Vagina (tissue), 2 donors: ENCODE measurements at regions not wholly inside any gene's neighbourhood (a gene's known extent, or its start where the extent isn't known, plus 50 kb on each side); places are given as distances from the start of the nearest gene placed in this dataset.

Source experiments
- DNase-seq, 2 donors: peaks; one replicate each; pipeline ENCODE4 v3.0.0-alpha.2; 2017; ENCODE audit errors: extremely low spot score in 2 of 2
- H3K27ac ChIP-seq: fragments of 200-600 bp; sonication (generic); one replicate; pipeline ENCODE4 v1.5.1; 2019
- H3K27me3 ChIP-seq: fragments of 200-600 bp; sonication (generic); one replicate; pipeline ENCODE4 v1.5.1; 2019
- H3K36me3 ChIP-seq, 2 donors: fragments of 200-600 bp; sonication (generic); one replicate each; pipeline ENCODE4 v1.5.1; 2017 to 2019
- H3K4me1 ChIP-seq: fragments of 200-600 bp; sonication (generic); one replicate; pipeline ENCODE4 v1.5.1; 2019
- H3K4me3 ChIP-seq, 2 donors: fragments of 200-600 bp; sonication (generic); 1 replicate in 1 of 2; 2 replicates in 1 of 2; pipeline ENCODE4 v1.5.1; 2016 to 2019
- H3K9me3 ChIP-seq: fragments of 200-600 bp; sonication (generic); one replicate; pipeline ENCODE4 v1.5.1; 2019
- POLR2A ChIP-seq, 2 donors: fragments of 450-650 bp; IDR thresholded peaks; one replicate each; pipeline ENCODE4 v1.6.1; 2017; ENCODE audit warnings: antibody characterized with exemption in 2 of 2, mild to moderate bottlenecking in 2 of 2, moderate library complexity in 2 of 2
- POLR2AphosphoS5 ChIP-seq, 2 donors: sonication (generic); formaldehyde crosslinking; IDR thresholded peaks; one replicate each; pipeline ENCODE4 v1.9.0; 2017; ENCODE audit warnings: antibody characterized with exemption in 2 of 2, mild to moderate bottlenecking in 2 of 2, low read depth in 1 of 2; ENCODE audit not compliant: insufficient read depth in 1 of 2
- intact Hi-C: fragments of 100-400 bp; cut with DNase I; formaldehyde crosslinking; loops from one replicate; pipeline ENCODE4 v1.15.1; 2023
- TF ChIP-seq, protein P1 (sequence below), 3 experiments: fragments of 450-650 bp in 2 of 3; fragments of 200-600 bp in 1 of 3; sonication (generic) in 1 of 3; IDR thresholded peaks; one replicate each; pipeline ENCODE4 v1.5.1; 2017 to 2019; ENCODE audit warnings: antibody characterized with exemption in 3 of 3, mild to moderate bottlenecking in 2 of 3, moderate library complexity in 2 of 3

GRCh38 chr21:20016435-20017005 lies 981.7 kb upstream of the NCAM2 start:
- no peaks in the 10 kb centered on the region for H3K27me3 ChIP-seq
- intact Hi-C loops = no loop called here
- TF ChIP-seq, protein P1, sequence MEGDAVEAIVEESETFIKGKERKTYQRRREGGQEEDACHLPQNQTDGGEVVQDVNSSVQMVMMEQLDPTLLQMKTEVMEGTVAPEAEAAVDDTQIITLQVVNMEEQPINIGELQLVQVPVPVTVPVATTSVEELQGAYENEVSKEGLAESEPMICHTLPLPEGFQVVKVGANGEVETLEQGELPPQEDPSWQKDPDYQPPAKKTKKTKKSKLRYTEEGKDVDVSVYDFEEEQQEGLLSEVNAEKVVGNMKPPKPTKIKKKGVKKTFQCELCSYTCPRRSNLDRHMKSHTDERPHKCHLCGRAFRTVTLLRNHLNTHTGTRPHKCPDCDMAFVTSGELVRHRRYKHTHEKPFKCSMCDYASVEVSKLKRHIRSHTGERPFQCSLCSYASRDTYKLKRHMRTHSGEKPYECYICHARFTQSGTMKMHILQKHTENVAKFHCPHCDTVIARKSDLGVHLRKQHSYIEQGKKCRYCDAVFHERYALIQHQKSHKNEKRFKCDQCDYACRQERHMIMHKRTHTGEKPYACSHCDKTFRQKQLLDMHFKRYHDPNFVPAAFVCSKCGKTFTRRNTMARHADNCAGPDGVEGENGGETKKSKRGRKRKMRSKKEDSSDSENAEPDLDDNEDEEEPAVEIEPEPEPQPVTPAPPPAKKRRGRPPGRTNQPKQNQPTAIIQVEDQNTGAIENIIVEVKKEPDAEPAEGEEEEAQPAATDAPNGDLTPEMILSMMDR (IDR thresholded peaks at IDR 0.05) = no peak
- TF ChIP-seq POLR2AphosphoS5 (IDR thresholded peaks at IDR 0.05; ENCODE audit: insufficient read depth in 1 of 2, low read depth in 1 of 2) = no peak
- no peak for TF ChIP-seq POLR2A (IDR thresholded peaks at IDR 0.05)

GRCh38 chr21:20020026-20020425 lies 978.2 kb upstream of the NCAM2 start:
- H3K9me3 ChIP-seq = no peaks in the 10 kb centered on the region
- no peaks in the 10 kb centered on the region for H3K4me1 ChIP-seq
- no peak for DNase-seq
- intact Hi-C loops = no loop called here
- no peak overlapping the region for H3K27ac ChIP-seq
- H3K27me3 ChIP-seq = no peaks in the 10 kb centered on the region
- no peak overlapping the region for H3K4me3 ChIP-seq
- no peaks in the 10 kb centered on the region for H3K36me3 ChIP-seq
- TF ChIP-seq, protein P1 (IDR thresholded peaks at IDR 0.05) = no peak
- TF ChIP-seq POLR2A (IDR thresholded peaks at IDR 0.05) = no peak
- no peak for TF ChIP-seq POLR2AphosphoS5 (IDR thresholded peaks at IDR 0.05; ENCODE audit: insufficient read depth in 1 of 2, low read depth in 1 of 2)

More at GRCh38 chr21:20016435-20017005, 981.7 kb upstream of the NCAM2 start:
- no peaks in the 10 kb centered on the region for H3K4me1 ChIP-seq
- no peaks in the 10 kb centered on the region for H3K36me3 ChIP-seq
- no peaks in the 10 kb centered on the region for H3K9me3 ChIP-seq
- no peak for DNase-seq
- H3K4me3 ChIP-seq = no peak overlapping the region
- H3K27ac ChIP-seq = no peak overlapping the region

GRCh38 chr21:20023193-20023592 lies 975.0 kb upstream of the NCAM2 start:
- Histone ChIP-seq H3K4me1 (no peaks in the 10 kb centered on the region), H3K4me3 (no peak overlapping the region), H3K27ac (no peak overlapping the region), H3K36me3 (no peaks in the 10 kb centered on the region), H3K27me3 (no peaks in the 10 kb centered on the region), H3K9me3 (no peaks in the 10 kb centered on the region)
- no peak for DNase-seq
- intact Hi-C loops = no loop called here
- TF ChIP-seq POLR2AphosphoS5 (IDR thresholded peaks at IDR 0.05; ENCODE audit: insufficient read depth in 1 of 2, low read depth in 1 of 2) (no peak), POLR2A (IDR thresholded peaks at IDR 0.05) (no peak)
- TF ChIP-seq, protein P1 (IDR thresholded peaks at IDR 0.05) = no peak

- Histone ChIP-seq H3K27me3 (no peaks in the 10 kb centered on the region), H3K4me3 (no peak overlapping the region), H3K36me3 (no peaks in the 10 kb centered on the region), H3K9me3 (no peaks in the 10 kb centered on the region), H3K4me1 (no peaks in the 10 kb centered on the region), H3K27ac (no peak overlapping the region)
- intact Hi-C loops = no loop called here
- no peak for TF ChIP-seq POLR2A (IDR thresholded peaks at IDR 0.05)
- TF ChIP-seq, protein P1 (IDR thresholded peaks at IDR 0.05) = no peak
- TF ChIP-seq POLR2AphosphoS5 (IDR thresholded peaks at IDR 0.05; ENCODE audit: insufficient read depth in 1 of 2, low read depth in 1 of 2) = no peak
- no peak for DNase-seq
These were observed 973.5 kb upstream of the NCAM2 start for GRCh38 chr21:20024741-20025140.

GRCh38 chr21:20026543-20026942 lies 971.7 kb upstream of the NCAM2 start:
- Histone ChIP-seq H3K4me1 (no peaks in the 10 kb centered on the region), H3K27ac (no peak overlapping the region), H3K36me3 (no peaks in the 10 kb centered on the region), H3K27me3 (no peaks in the 10 kb centered on the region), H3K4me3 (no peak overlapping the region), H3K9me3 (no peaks in the 10 kb centered on the region)
- DNase-seq = no peak
- intact Hi-C loops = no loop called here
- no peak for TF ChIP-seq POLR2AphosphoS5 (IDR thresholded peaks at IDR 0.05; ENCODE audit: insufficient read depth in 1 of 2, low read depth in 1 of 2)
- TF ChIP-seq, protein P1 (IDR thresholded peaks at IDR 0.05) = no peak
